ENCODE measurements at regions not wholly inside any gene's neighbourhood (a gene's known extent, or its start where the extent isn't known, plus 50 kb on each side); places are given as distances from the start of the nearest gene placed in this dataset.

- no peak for TF ChIP-seq CTCF (IDR thresholded peaks at IDR 0.05; ENCODE audit: low read depth, low read length)
- no peak for TF ChIP-seq EZH2phosphoT487 (IDR thresholded peaks at IDR 0.05; ENCODE audit: low read depth)
These were observed 435.4 kb downstream of the BCKDHB start for GRCh38 chr6:80541886-80542285.
